D721Med (cell line): ENCODE measurements at regions not wholly inside any gene's neighbourhood (a gene's known extent, or its start where the extent isn't known, plus 50 kb on each side); places are given as distances from the start of the nearest gene placed in this dataset.

ENCODE experiments used
- DNase-seq: peaks from one replicate; pipeline ENCODE4 v3.0.0; 2011; ENCODE audit warnings: low spot score; ENCODE audit not compliant: insufficient read length
- FAIRE-seq: peaks from 2 replicates; lab custom pipeline; 2011; peaks lifted over from hg19 to GRCh38; lab: Jason Lieb, UNC
- TF ChIP-seq, protein P1 (sequence below): IDR thresholded peaks from 2 replicates; pipeline ENCODE4 v1.5.1; 2012; ENCODE audit warnings: mild to moderate bottlenecking, control low read depth; ENCODE audit not compliant: insufficient read depth; ENCODE audit errors: missing control alignments

DNA sequence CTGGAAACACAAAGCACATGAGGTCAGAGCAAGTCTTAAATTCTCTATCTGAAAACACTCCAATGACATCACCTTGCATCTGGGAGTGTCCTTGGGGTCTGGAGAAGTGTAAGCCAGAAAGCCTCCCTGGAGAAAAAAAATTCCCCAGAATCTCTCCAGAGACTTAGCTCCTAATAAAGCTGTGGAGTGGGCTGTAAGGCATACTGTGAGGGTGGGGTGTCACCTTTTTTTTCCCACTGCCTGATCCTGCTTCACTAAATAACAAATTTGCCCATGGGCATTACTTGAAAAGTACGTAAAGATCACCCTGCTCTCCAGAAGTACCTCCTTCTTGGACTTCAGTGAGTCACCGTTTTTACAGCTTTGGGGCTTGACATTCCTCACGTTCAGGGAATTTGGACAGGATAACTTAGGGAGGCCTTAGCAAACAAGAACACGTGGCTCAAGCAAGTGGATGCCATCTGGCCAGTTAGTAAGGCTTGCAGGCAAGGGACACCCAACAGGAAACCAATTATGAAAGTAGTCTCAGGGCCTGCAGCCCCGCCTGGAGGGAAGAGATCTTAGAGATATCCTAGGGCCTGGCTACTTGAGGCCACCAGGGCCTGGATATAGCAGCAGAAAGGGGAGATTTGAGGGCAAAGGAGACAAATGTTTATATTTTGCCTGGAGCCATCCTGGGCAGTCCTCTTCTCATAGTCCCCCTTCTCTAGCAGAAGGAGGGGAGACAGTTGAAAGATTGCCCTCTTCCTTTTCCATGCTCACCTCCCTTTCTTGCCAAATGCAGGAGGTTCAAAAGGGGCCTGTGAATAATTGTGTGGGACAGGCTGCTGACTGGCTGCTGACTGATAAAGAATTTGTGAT is 60.1 kb upstream of the PLAC1 start:
- TF ChIP-seq, protein P1, sequence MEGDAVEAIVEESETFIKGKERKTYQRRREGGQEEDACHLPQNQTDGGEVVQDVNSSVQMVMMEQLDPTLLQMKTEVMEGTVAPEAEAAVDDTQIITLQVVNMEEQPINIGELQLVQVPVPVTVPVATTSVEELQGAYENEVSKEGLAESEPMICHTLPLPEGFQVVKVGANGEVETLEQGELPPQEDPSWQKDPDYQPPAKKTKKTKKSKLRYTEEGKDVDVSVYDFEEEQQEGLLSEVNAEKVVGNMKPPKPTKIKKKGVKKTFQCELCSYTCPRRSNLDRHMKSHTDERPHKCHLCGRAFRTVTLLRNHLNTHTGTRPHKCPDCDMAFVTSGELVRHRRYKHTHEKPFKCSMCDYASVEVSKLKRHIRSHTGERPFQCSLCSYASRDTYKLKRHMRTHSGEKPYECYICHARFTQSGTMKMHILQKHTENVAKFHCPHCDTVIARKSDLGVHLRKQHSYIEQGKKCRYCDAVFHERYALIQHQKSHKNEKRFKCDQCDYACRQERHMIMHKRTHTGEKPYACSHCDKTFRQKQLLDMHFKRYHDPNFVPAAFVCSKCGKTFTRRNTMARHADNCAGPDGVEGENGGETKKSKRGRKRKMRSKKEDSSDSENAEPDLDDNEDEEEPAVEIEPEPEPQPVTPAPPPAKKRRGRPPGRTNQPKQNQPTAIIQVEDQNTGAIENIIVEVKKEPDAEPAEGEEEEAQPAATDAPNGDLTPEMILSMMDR = no peak
- no peak for FAIRE-seq
- DNase-seq = no peak

DNA sequence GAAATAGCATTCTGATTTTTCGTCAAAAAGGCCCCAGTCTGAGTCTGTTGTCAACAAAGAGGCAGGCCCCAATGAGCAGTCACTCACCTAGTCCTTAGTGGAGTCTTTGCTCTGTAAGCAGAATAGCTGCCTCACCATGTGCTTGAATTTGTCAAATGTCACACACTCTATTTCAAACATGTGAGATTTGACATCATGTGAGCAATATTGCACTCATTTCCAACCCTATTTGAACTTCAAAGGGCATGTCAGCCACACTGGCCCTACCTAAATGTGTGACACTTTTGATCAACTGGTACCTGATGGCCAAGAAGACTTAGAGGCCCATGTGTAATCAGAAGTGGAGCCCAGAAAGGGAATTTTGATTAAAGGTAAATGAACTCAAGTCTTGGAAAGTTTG is 59.4 kb upstream of the PLAC1 start:
- TF ChIP-seq, protein P1 = no peak
- no peak for DNase-seq
- no peak for FAIRE-seq

DNA sequence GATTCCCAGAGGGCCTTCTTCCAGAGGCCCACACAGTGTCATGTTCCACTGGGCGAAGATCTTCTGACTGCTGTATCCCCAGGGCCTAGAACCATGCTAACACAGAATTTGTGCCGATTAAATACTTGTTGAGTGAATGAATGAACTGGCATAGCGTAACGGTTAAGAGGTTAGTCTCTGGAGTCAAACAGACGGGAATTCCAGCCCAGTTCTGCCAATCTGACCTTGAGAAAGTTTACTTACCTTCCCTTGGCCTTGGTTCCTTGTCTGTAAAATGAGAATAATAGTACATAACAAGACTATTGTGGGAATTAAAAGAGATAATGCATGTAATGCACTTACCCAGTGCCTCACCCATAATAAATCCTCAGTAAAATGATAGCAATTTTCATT is 58.3 kb upstream of the PLAC1 start:
- FAIRE-seq (no peak), DNase-seq (no peak)
- TF ChIP-seq, protein P1 = no peak

- DNase-seq = no peak
- FAIRE-seq = no peak
- TF ChIP-seq, protein P1 = no peak
Observed at GRCh38 chrX:134715930-134716619, 57.8 kb upstream of the PLAC1 start.

DNA sequence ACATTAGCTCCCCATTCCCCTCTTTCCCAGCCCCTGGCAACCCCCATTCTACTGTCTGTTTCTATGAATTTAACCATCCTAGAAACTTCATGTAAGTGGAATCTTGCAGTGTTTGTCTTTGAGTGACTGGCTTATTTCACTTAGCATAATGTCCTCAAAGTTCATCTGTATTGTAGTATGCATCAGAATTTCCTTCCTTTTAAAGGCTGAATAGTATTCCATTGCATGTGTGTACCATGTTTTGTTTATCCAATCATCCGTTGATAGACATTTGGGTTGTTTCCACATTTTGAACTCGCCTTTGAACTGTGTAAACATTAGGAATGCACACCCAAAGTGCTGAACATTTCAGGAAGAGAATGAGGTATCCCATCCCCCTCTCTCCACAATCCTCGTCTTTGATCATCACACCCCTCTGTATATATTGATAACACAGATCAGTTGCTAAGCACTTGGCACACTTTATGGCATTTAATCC is 56.4 kb upstream of the PLAC1 start:
- DNase-seq = no peak
- FAIRE-seq = no peak
- TF ChIP-seq, protein P1 = no peak

- FAIRE-seq (no peak), DNase-seq (no peak)
- TF ChIP-seq, protein P1 = no peak
Observed at GRCh38 chrX:134713618-134714107, 55.4 kb upstream of the PLAC1 start.

DNA sequence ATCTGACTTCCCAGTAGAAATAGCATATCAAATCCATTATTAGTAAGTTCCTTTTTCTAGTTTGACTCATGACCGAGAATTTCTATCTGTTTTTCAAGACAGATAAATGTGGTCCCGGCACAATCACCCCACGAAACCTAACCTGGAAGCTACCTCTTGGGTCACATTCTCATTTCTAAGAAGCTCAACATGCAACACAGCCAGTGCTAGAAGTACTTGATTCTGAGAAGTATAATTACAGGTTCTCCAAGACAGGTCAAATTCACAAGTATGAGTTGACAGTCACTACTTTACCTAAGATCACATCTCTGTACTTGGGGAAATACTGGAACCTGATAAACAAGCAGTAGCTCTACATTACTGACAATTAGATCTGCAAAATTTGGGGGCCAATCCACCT is 54.0 kb upstream of the PLAC1 start:
- FAIRE-seq (no peak), DNase-seq (no peak)
- TF ChIP-seq, protein P1 = no peak
